NT2/D1 (cell line): ENCODE measurements at regions not wholly inside any gene's neighbourhood (a gene's known extent, or its start where the extent isn't known, plus 50 kb on each side); places are given as distances from the start of the nearest gene placed in this dataset.

Source experiments
- SUZ12 ChIP-seq: IDR thresholded peaks from 2 replicates; pipeline ENCODE4 v1.6.1; 2011; ENCODE audit not compliant: insufficient read length, insufficient read depth; ENCODE audit errors: extremely low read depth
- YY1 ChIP-seq: IDR thresholded peaks from 2 replicates; pipeline ENCODE4 v1.6.1; 2011; ENCODE audit not compliant: insufficient read length, insufficient read depth
- ZNF274 ChIP-seq: IDR thresholded peaks from 2 replicates; pipeline ENCODE4 v1.6.1; 2011; ENCODE audit warnings: mild to moderate bottlenecking, low read depth, low read length

- TF ChIP-seq YY1, result no peak
- TF ChIP-seq ZNF274, result no peak
- TF ChIP-seq SUZ12, result no peak
Measured at GRCh38 chr4:20185103-20185502, 66.6 kb upstream of the SLIT2 start.
